HG03521 (cell line): ENCODE measurements at regions not wholly inside any gene's neighbourhood (a gene's known extent, or its start where the extent isn't known, plus 50 kb on each side); places are given as distances from the start of the nearest gene placed in this dataset.

Source experiments
- ATAC-seq: cut with Tn5 transposase; IDR thresholded peaks from one replicate; pipeline ENCODE4 v1.9.1; 2021; ENCODE audit warnings: mild to moderate bottlenecking, moderate library complexity; ENCODE audit not compliant: unreplicated experiment

DNA sequence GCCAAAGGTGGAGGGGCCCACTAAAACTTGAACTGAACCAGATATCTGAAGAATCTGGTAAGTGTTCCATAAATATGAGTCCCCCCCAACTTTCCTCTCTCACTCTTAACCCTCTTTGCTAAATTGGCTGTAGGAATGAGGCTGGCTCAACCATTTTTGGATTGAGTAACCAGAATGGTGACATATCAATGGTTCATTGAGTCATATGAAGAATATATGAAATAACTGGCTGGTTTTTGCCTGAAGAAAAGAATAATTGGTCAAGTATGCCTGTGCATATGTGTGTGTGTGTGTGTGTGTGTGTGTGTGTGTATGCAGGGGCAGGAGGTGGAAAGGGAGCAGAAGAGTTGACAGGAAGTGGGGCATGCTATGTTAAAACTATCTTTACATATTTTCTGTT, 472.9 kb upstream of the THBS1 start:
- ATAC-seq: no peak

DNA sequence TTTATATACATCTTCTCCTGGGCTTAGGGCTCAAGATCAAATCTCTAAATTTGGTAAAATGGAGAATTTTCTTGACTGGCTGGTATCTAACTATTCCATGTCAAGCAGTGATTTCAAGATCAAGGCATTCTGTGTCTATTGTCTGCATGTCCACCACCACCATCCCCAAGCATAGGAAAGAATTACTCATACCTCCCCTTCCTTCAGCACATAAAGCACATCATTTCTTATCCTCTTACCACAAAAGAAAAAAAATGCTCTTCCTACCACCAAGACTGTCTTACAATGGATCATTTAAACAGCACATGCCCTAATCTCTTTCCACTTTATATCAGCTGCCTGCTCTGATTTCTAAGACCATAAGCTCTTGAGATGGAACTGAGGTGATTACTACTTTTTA, 470.5 kb upstream of the THBS1 start:
- ATAC-seq: no peak

DNA sequence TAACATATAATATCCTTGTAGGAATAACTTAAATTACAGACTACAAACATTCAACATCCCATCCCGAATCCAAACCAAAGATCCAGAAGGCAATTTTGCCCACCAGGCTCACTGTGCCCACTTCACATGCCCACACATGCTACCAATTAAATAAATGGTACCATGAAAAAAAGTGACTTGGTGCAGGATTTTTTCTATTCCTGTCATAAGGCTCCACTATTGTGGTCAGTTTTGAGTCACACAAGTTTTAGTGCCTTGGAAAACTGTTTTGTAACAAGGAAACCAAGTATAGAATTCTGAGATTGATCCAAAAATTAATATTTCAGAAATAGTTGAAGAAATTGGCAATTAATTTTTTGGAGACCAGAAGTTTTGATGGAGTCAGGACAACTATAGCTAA, 470.1 kb upstream of the THBS1 start:
- no peak for ATAC-seq

DNA sequence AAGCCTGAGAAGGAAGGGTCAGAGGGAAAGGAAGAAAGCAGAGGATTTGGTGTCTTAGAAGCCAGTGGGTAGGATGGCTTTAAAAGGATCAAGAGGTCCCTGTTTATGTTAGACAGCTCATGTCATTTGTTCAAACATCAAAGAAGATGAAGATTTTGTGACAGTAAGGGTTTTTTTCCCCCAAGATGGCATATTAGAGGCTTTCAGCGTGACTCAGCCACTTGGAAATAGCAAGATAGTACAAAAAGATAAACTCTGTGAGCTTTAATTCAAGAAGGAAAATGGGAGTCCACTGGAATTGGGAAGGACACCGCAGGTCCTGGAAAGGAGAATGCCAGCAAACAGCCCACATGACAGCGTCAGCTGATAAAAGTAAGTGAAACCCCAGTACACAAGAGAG, 467.1 kb upstream of the THBS1 start:
- ATAC-seq: no peak

DNA sequence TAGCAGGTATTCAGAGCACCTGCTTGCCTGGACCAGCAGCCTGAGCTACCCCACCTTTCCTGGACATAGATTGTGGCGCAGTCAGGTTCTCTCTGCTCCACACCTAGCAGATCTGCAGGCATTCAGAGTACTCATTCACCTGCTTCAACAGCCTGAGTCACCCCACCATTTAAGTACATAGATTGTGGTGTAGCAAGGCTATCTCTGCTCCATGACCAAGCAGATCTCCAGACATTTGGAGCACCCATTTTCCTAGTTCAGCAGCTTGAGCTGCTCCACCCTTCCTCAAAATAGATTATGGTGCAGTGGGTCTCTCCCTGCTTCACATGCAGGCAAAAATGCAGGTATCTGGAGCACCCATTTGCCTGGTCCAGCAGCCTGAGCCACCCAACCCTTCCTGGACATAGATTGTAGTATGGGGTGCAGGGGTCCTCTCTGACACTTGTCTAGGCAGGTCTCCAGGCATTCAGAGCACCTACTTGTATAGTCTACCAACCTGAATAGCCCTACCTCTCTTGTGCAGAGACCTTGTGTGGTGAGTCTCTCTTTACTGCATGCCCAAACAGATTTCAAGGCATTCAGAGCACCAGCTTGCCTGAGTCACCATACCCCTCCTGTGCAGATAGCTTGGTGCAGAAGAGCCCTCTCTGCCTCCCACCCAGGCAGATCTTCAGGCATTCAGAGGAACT, 466.0 kb upstream of the THBS1 start:
- ATAC-seq: no peak

DNA sequence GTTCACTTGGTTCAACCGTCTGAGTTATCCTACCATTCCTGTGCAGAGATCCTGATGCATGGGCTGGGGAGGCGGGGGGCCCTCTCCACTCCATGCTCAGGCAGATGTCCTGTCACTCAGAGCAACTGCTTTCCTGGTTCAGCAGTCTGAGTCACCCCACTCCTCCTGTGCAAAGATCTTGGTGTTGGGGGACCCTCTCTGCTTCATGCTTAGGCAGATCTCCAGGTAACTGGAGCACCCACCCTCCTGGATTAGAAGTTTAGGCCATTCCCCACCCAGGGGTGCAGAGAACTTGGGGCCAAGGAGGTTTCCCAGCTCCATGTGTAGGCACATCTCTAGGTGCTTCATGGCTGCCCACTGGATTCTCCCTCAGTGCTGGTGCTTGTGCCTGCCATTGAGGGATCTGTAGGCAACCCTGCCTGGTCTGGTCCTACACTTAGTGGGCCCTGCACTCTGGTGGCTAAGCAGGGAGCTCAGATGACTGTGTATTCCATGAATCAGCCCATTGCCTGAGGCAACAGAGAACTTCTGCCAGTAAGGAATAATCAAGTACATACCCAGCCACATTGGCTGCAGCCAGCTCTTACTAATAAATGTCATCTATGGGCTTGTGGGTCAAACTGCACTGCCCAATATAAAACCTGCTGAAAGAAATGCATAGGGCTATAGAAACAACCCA, 465.4 kb upstream of the THBS1 start:
- ATAC-seq: no peak

DNA sequence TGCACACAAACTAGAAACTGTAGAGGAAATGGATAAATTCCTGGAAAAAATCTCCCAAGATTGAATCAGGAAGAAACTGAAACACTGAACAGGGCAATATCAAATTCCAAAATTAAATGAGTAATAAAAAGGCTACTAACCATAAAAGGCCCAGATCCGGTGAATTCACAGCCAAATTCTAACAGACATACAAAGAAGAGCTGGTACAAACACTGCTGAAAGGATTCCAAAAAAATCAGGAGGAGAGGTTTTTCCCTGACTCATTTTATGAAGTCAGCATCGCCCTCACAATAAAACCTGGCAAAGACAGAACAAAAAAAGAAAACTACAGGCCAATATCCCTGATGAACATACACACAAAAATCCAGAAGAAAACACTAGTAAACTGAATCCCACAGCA, 462.4 kb upstream of the THBS1 start:
- no peak for ATAC-seq

DNA sequence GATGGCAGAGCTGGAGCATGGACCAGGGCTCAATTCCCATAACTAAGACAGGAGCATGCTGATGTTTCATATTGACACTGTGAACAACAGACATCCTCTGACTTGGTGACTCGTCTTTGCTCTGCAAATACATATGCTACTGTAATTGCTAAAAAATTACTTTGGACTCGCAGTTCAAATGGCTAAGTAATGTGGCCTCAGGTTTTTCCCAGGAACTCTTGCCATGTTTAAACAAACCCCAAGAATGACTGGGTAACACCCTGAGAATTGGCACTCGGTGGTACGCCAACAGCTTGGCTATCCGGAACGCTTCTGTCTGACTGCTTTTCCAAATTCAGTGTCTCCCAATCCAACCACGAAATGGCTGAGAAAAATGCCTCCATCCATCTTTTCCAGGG, 456.7 kb upstream of the THBS1 start:
- no peak for ATAC-seq

DNA sequence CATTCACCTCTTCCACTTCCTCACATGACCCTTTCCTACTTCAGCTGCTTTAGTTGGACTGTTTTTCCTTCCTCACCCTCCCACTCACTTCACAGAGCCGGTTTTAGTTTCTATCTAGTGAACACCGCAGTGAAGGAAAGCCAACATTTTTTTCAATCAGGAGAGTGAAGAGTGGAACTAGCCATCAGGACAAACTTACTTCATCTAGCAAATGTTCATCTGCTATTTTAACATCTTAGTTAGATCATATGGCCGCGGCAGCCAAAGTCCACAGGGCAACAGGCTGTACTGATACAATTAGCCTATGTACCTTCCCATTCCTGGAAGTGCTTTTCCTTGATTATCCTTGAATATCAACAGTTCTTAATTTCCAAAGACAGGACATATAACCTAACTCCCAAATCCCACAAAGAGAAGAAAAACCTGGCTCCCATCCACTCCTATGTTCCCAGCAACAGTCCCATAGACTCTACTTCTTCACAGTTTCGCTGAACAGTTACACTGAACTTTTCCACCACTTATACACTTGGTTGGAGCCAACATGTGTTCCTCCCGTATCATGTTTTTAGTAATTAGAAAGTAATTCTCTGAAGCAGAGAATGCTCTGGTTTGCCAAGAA, 456.2 kb upstream of the THBS1 start:
- no peak for ATAC-seq

DNA sequence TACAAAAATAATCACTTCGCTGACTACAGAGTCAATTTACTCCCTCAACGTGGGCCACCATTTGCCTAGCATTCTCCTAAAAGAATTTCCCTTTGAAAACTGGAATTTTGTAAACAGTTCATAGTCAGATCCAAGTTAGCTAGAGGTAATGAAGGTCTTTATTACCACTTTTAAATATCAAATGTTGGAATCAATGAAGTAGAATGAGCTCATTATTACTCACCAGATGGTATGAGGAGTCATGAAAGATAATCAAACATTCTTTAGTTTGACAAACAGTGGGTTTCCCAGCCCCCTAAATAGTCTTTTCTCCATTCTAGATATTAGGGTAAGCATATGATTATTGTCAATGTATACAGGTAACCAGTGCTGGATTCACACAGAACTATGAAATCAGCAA, 455.7 kb upstream of the THBS1 start:
- no peak for ATAC-seq

DNA sequence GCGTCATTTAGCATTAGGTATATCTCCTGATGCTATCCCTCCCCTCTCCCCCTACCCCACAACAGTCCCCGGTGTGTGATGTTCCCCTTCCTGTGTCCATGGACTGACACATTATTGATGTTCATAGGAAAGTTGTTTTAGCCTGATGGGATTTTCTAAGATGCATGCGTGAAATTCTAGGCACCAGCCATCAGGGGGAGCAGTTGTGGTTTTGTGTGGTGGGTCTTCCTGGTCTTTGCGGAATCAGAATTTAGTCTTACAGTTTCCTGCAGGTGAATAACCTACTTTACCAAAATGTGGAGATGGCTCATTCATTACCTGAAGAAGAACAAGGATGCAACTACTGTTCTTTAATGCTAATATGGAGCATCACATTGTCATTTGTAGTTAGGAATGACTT, 455.0 kb upstream of the THBS1 start:
- ATAC-seq: no peak

DNA sequence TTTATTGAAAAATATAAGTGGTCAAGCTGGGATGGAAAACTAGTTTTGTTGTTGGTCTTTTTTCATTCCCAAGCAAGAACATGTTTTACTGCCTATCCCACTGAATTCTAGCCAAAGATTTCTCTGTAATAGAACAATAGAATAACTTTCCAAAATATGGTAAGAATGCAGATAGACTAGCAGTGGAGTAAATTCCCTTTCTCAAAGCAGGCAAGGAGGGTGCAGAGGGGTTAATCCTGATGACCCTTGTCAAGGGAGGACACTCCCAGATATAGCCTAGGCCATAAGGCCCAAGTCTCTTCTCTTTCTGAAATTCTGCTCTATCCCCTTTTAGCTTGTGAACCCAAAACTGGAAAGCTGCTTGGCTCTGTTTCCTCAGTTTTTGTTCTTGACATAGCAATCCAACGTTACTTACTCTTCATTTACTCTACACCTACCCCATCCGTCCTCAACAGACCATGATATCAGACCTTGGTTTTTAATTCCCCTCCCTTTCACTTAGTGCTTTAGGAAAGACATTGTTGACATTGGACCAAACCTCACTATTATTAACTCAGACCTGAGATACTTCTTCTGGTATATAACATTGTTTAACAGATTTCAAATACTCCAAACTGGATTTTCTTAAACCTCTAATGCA, 453.6 kb upstream of the THBS1 start:
- ATAC-seq: no peak

DNA sequence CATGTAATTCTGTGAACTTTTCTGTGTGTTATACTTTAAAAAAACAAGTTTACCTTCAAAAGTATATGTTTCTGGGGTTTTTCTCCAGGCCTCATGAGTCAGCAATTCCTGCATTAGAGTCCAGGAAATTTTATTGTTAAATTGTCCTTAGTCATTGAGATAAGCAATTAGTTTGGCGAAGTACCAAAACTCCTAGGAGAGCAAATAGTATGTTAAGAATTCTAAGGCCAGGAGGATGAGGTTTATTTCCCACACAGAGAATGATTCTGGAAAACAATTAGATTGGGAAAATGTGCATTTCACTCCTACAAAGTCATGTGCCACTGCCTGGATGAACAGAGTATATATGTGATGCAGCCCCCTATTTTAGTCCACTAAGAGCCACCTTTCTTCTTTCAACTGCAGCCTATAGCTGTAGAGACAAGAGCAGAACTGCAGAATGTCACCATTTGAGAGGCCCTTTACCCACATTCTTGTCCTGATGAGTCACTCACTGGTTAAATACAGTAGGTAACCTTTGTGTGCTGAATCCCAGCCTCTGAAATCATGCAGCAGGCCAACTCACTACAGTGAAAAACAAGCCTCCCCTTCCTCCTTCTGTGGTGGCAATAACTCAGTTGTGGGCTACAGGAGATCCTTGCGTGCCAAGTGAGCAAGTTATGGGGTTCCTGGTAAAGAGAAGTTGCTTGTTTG, 452.8 kb upstream of the THBS1 start:
- ATAC-seq: no peak

DNA sequence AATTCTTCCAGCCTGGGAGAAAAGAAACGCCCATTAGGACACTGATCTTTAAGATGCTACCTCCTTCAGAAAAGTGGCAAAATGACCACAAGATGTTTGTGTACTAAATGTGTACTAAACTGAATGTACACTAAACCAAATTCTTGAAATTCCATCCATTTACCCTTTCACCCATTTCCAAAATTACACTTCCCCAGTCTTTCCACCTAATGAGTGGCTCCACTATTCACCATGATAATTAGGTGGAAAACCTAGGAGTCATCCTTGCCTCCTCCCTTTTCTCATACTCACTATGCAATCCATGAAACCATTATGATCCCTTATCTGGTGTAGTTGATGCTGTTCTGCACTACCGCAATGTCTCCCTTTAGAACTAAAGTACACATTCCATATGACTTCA, 452.1 kb upstream of the THBS1 start:
- ATAC-seq: no peak

DNA sequence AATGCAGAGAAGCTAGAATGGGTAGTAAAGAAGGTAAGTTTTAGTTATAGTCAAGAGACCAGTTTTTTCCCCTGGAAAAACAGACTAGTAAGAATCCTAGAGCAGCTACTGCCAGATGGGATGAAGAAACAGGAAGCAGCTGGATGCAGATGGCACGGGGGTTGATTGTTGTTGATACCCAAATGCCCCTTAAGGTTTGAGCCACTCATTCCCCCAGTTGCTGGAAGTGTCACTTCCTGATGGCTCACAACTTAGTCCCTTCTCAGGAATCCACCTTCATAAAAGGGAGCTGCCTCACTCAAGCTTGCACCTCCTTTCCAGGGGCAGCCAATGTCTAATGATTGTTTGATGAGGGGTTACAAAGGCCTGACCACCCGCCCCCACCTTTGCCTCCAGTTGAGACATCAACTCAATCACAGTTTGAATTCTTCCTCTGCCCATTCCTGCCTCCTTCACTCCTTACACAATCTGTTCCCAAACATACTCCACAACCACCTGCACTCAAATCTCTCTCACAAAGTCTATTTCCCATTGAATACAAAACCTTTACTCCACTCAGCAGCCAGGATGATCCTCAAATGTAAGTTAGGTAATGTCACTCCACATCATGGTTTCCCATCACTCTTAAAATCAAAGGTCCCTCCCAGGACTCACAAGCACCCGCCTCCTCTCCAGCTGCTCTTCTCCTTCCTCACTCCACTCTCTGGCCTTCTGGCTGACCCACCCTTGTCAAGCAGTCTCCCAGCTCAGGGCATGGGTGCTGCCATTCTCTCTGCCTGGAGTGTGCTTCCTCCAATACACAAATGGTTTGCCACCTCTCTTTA, 450.1 kb upstream of the THBS1 start:
- no peak for ATAC-seq

DNA sequence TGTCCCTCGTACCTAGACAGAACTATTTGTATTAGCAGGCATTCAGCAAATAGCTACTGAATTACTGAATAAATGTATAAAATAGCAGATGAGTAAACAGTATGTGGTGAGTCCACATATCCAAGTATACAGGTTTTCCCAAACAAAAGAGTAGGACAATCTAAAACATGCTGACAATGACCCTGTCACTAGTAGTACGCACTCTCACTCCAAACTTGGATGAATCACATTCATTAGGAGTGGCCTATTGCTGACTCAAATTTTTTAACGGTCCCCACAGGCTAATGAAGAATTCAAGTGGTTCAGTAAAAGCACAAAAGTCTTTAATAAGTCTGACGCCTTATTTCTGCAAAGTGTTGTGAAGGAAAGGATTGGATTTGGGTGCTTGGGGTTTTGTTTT, 449.3 kb upstream of the THBS1 start:
- no peak for ATAC-seq

DNA sequence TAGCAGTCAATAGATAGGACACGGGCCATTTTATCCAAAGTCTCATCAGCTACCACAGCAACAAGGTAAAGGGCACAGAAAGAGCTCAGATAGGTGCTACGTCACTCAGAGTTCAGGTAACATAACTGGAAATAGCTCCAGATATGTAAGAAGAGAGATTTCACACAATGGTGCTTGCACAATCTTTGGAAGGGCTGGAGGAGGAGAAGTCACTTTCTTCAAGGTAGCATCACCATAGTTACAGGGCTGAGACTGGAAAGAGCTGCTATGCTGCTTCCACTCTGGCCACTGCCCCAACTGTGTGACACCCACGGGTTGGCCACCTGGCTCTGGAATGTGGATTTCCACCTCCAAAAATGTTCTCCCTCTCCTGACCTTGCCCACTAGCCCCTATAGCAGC, 448.8 kb upstream of the THBS1 start:
- no peak for ATAC-seq

DNA sequence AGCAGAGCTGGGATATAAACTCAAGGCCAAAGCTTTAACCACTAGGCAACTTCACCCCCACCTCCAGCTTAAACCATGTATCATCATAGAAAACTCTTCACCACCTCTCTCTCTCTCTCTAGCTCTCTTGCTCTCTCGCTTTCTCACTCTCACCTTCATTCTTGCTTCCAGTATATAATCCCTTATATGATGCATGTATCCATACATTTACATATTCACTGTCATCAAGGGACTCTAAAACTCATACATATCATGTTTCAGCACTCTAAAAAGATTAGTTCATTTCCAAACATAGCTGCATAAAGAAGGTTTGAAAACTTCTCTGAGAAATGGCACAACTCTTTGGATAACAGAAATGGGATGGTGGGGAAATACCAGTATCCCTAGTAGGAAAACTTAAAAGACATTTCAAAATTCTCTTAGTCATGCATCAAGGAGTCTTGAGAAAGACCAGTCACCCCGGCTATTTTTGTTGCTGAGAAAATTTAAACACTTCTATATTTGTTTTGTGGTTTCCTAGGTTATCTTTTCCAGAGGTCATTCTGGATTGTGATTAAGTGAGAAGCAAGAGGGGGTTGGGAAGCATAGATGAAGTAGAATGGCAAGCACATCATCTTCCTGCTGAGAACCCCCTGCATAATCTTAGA, 447.8 kb upstream of the THBS1 start:
- ATAC-seq: no peak

DNA sequence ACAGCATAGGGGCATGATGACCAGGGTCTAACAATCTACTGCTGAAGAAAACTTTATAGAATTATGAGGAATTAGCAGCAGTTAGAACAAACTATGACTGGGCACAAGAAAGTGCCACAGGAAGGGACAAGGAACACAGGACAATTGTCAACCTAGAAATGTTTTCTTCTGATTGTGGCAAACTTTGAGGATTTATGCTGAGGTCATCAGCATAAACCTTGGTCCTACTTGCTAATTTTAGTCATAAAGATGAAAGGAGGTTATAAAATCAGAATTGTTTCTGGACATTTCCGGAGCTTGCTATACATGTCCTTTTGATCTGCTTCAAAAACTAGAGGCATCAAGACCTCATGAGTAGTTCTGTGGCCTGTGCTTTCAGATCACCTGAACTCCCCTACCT, 446.6 kb upstream of the THBS1 start:
- no peak for ATAC-seq

DNA sequence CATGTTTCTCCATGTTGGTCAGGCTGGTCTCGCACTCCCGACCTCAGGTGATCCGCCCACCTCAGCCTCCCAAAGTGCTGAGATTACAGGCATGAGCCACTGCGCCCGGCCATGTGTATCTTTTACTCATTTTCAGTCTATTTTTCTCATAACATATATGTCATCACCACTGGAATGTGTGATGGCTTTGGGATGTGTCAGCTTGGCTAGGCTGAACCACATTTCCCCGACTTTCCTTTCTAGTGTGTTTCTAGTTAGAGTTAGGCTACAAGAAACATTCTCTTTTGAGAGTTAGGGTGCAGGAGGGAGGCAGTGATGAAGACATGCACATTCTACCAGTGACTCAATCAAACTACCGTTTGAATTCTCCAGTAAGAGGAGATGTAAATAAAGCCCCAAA, 444.9 kb upstream of the THBS1 start:
- no peak for ATAC-seq
